CD4-positive, CD25-positive, alpha-beta regulatory T cell (primary cell): ENCODE measurements at regions not wholly inside any gene's neighbourhood (a gene's known extent, or its start where the extent isn't known, plus 50 kb on each side); places are given as distances from the start of the nearest gene placed in this dataset.

Experiments
- ATAC-seq, 2 donors: fragments of 150-1000 bp; cut with Tn5 transposase; one replicate each; pipeline ENCODE4 v1.10.0; 2021; ENCODE audit warnings: low read depth in 2 of 2, moderate number of reproducible peaks in 2 of 2, moderate library complexity in 1 of 2
- DNase-seq, 3 donors: peaks; one replicate each; pipeline versions ENCODE4 v3.0.0 to v3.0.0-alpha.2; 2012 to 2022; ENCODE audit warnings: mixed read lengths in 1 of 3
- H3K27ac ChIP-seq: one replicate; pipeline ENCODE4 v1.7.0; 2013; ENCODE audit warnings: mild to moderate bottlenecking, low read length; ENCODE audit not compliant: insufficient read depth, poor library complexity, severe bottlenecking
- H3K27me3 ChIP-seq: one replicate; pipeline ENCODE4 v1.7.0; 2013; ENCODE audit warnings: low read length; ENCODE audit not compliant: control insufficient read depth, insufficient read depth
- H3K36me3 ChIP-seq: one replicate; pipeline ENCODE4 v1.7.0; 2013; ENCODE audit warnings: mild to moderate bottlenecking, low read length, moderate library complexity; ENCODE audit not compliant: control insufficient read depth, insufficient read depth
- H3K4me1 ChIP-seq: 2 replicates; pipeline ENCODE4 v1.7.0; 2013; ENCODE audit warnings: mild to moderate bottlenecking, low read length; ENCODE audit not compliant: insufficient read depth, control insufficient read depth, poor library complexity, severe bottlenecking
- H3K4me3 ChIP-seq: one replicate; pipeline ENCODE4 v1.7.0; 2013; ENCODE audit warnings: low read depth, mild to moderate bottlenecking, low read length, moderate library complexity
- H3K9me3 ChIP-seq, 2 experiments: 1 replicate in 1 of 2; 2 replicates in 1 of 2; pipeline ENCODE4 v1.7.0; 2013; ENCODE audit warnings: low read length in 2 of 2, mild to moderate bottlenecking in 1 of 2, moderate library complexity in 1 of 2; ENCODE audit not compliant: control insufficient read depth in 2 of 2
- H3K27ac Mint-ChIP-seq, 3 donors: one replicate each; pipeline ENCODE4 v1.8.0; 2020 to 2022; ENCODE audit warnings: mild to moderate bottlenecking in 3 of 3, mixed read lengths in 3 of 3, moderate library complexity in 2 of 3
- H3K27me3 Mint-ChIP-seq: one replicate; pipeline ENCODE4 v1.8.0; 2022; ENCODE audit warnings: mild to moderate bottlenecking, mixed read lengths
- H3K36me3 Mint-ChIP-seq: one replicate; pipeline ENCODE4 v1.8.0; 2020; ENCODE audit warnings: mixed read lengths
- H3K4me1 Mint-ChIP-seq, 4 donors: one replicate each; pipeline ENCODE4 v1.8.0; 2020 to 2022; ENCODE audit warnings: mixed read lengths in 4 of 4, mild to moderate bottlenecking in 1 of 4
- H3K4me3 Mint-ChIP-seq, 4 donors: one replicate each; pipeline ENCODE4 v1.8.0; 2020 to 2022; ENCODE audit warnings: mild to moderate bottlenecking in 4 of 4, mixed read lengths in 4 of 4, moderate library complexity in 3 of 4
- H3K9me3 Mint-ChIP-seq, 7 donors: one replicate each; pipeline ENCODE4 v1.8.0; 2020 to 2022; ENCODE audit warnings: mixed read lengths in 7 of 7, mild to moderate bottlenecking in 3 of 7, moderate library complexity in 2 of 7

GRCh38 chr13:40187324-40187795, 479.1 kb downstream of the FOXO1 start:
- Mint-ChIP-seq H3K27me3 (no peaks in the 10 kb centered on the region), H3K4me1 (peaks cover 49 to 96% (median 78%) of the 10 kb centered on the region in 4 donors), H3K9me3 (peaks cover 0 to 2% (median 0%) of the 10 kb centered on the region in 7 donors), H3K4me3 (peak overlapping the region; percentile 80 to 91 (median 84)), H3K36me3 (peaks cover 7% of the 10 kb centered on the region), H3K27ac (peak overlapping the region; percentile 98 to 99 (median 99))
- H3K27me3 ChIP-seq = no peaks in the 10 kb centered on the region
- H3K36me3 ChIP-seq = no peaks in the 10 kb centered on the region
- H3K27ac ChIP-seq = peak overlapping the region; percentile 87
- ATAC-seq (peak; percentile 75 to 76), DNase-seq (peak; percentile 67 to 98 (median 88))
- H3K9me3 ChIP-seq = no peaks in the 10 kb centered on the region
- peaks cover 80% of the 10 kb centered on the region for H3K4me1 ChIP-seq
- H3K4me3 ChIP-seq = peak overlapping the region; percentile 70

GRCh38 chr13:40187841-40188591, 478.4 kb downstream of the FOXO1 start:
- Histone ChIP-seq H3K4me1 (peaks cover 82% of the 10 kb centered on the region), H3K4me3 (peak overlapping the region; percentile 70), H3K27ac (peak overlapping the region; percentile 87), H3K36me3 (no peaks in the 10 kb centered on the region), H3K9me3 (no peaks in the 10 kb centered on the region), H3K27me3 (no peaks in the 10 kb centered on the region)
- Mint-ChIP-seq H3K27ac (peak overlapping the region; percentile 98 to 99 (median 99)), H3K36me3 (peaks cover 7% of the 10 kb centered on the region), H3K27me3 (no peaks in the 10 kb centered on the region), H3K4me3 (peak overlapping the region; percentile 80 to 91 (median 84)), H3K9me3 (peaks cover 0 to 2% (median 0%) of the 10 kb centered on the region in 7 donors), H3K4me1 (peaks cover 46 to 95% (median 77%) of the 10 kb centered on the region in 4 donors)
- ATAC-seq (peak; percentile 61 to 62), DNase-seq (peak; percentile 53 to 94 (median 78))

- no peaks in the 10 kb centered on the region for H3K9me3 Mint-ChIP-seq
- ATAC-seq = peak; percentile 11 to 16
- H3K27ac Mint-ChIP-seq = peak overlapping the region; percentile 98 to 99 (median 99)
- H3K4me1 Mint-ChIP-seq = peaks cover 46 to 95% (median 73%) of the 10 kb centered on the region in 4 donors
- peak overlapping the region; percentile 87 for H3K27ac ChIP-seq
- H3K36me3 ChIP-seq = no peaks in the 10 kb centered on the region
- peak in 2 of 3 donors; percentile 44 to 83 for DNase-seq
- no peaks in the 10 kb centered on the region for H3K9me3 ChIP-seq
- peak overlapping the region; percentile 80 to 91 (median 84) for H3K4me3 Mint-ChIP-seq
- H3K27me3 Mint-ChIP-seq = no peaks in the 10 kb centered on the region
- peak overlapping the region; percentile 70 for H3K4me3 ChIP-seq
- H3K36me3 Mint-ChIP-seq = peaks cover 2% of the 10 kb centered on the region
- peaks cover 81% of the 10 kb centered on the region for H3K4me1 ChIP-seq
- no peaks in the 10 kb centered on the region for H3K27me3 ChIP-seq
These were observed 477.0 kb downstream of the FOXO1 start for GRCh38 chr13:40189426-40189825.

- Histone ChIP-seq H3K4me1 (peaks cover 75% of the 10 kb centered on the region), H3K27ac (peak overlapping the region; percentile 87), H3K36me3 (no peaks in the 10 kb centered on the region), H3K9me3 (no peaks in the 10 kb centered on the region), H3K4me3 (peak overlapping the region; percentile 70), H3K27me3 (no peaks in the 10 kb centered on the region)
- DNase-seq = no peak
- H3K4me1 Mint-ChIP-seq = peaks cover 50 to 94% (median 72%) of the 10 kb centered on the region in 4 donors
- H3K4me3 Mint-ChIP-seq = peak overlapping the region; percentile 82 to 91 (median 88)
- H3K27ac Mint-ChIP-seq = peak overlapping the region; percentile 98 to 99 (median 99)
- no peaks in the 10 kb centered on the region for H3K27me3 Mint-ChIP-seq
- no peak for ATAC-seq
- no peaks in the 10 kb centered on the region for H3K9me3 Mint-ChIP-seq
- no peaks in the 10 kb centered on the region for H3K36me3 Mint-ChIP-seq
These were observed 476.4 kb downstream of the FOXO1 start for GRCh38 chr13:40189898-40190630.

GRCh38 chr13:40190641-40191100, 475.8 kb downstream of the FOXO1 start:
- Mint-ChIP-seq H3K4me1 (peaks cover 51 to 92% (median 66%) of the 10 kb centered on the region in 4 donors), H3K36me3 (no peaks in the 10 kb centered on the region), H3K9me3 (peaks cover 0 to 1% (median 0%) of the 10 kb centered on the region in 7 donors), H3K4me3 (peak overlapping the region; percentile 82 to 91 (median 86)), H3K27me3 (no peaks in the 10 kb centered on the region), H3K27ac (peak overlapping the region; percentile 98 to 99 (median 99))
- Histone ChIP-seq H3K27ac (peak overlapping the region; percentile 87), H3K36me3 (no peaks in the 10 kb centered on the region), H3K4me1 (peaks cover 69% of the 10 kb centered on the region), H3K9me3 (no peaks in the 10 kb centered on the region), H3K4me3 (peak overlapping the region; percentile 70), H3K27me3 (no peaks in the 10 kb centered on the region)
- peak; percentile 52 to 53 for ATAC-seq
- DNase-seq = peak; percentile 60 to 95 (median 83)

- H3K27me3 ChIP-seq = no peaks in the 10 kb centered on the region
- peaks cover 61% of the 10 kb centered on the region for H3K4me1 ChIP-seq
- no peak for ATAC-seq
- no peaks in the 10 kb centered on the region for H3K36me3 ChIP-seq
- Mint-ChIP-seq H3K9me3 (peaks cover 0 to 1% (median 0%) of the 10 kb centered on the region in 7 donors), H3K36me3 (no peaks in the 10 kb centered on the region), H3K27ac (peak overlapping the region; percentile 98 to 99 (median 99)), H3K4me1 (peaks cover 53 to 93% (median 64%) of the 10 kb centered on the region in 4 donors), H3K27me3 (no peaks in the 10 kb centered on the region), H3K4me3 (peak overlapping the region; percentile 82 to 91 (median 86))
- peak overlapping the region; percentile 87 for H3K27ac ChIP-seq
- no peak for DNase-seq
- H3K4me3 ChIP-seq = peak overlapping the region; percentile 70
- H3K9me3 ChIP-seq = no peaks in the 10 kb centered on the region
These were observed 475.1 kb downstream of the FOXO1 start for GRCh38 chr13:40191186-40191980.

GRCh38 chr13:40192452-40192851, 474.0 kb downstream of the FOXO1 start:
- peak overlapping the region; percentile 71 to 99 (median 98) for H3K27ac Mint-ChIP-seq
- H3K36me3 Mint-ChIP-seq = no peaks in the 10 kb centered on the region
- peaks cover 51% of the 10 kb centered on the region for H3K4me1 ChIP-seq
- H3K27ac ChIP-seq = no peak overlapping the region
- H3K27me3 ChIP-seq = no peaks in the 10 kb centered on the region
- DNase-seq (no peak), ATAC-seq (no peak)
- H3K9me3 Mint-ChIP-seq = peaks cover 0 to 1% (median 0%) of the 10 kb centered on the region in 7 donors
- H3K4me1 Mint-ChIP-seq = peaks cover 46 to 87% (median 56%) of the 10 kb centered on the region in 4 donors
- no peaks in the 10 kb centered on the region for H3K9me3 ChIP-seq
- no peaks in the 10 kb centered on the region for H3K27me3 Mint-ChIP-seq
- no peaks in the 10 kb centered on the region for H3K36me3 ChIP-seq
- H3K4me3 ChIP-seq = no peak overlapping the region
- peak overlapping the region in 1 of 4 donors; percentile 13 for H3K4me3 Mint-ChIP-seq
